CD14-positive monocyte (primary cell): ENCODE measurements at regions not wholly inside any gene's neighbourhood (a gene's known extent, or its start where the extent isn't known, plus 50 kb on each side); places are given as distances from the start of the nearest gene placed in this dataset.

Experiments used
- DNase-seq, 3 donors: peaks; one replicate each; pipeline ENCODE4 v3.0.0-alpha.2; 2011 to 2022
- H2AFZ ChIP-seq: 2 replicates; pipeline ENCODE4 v1.6.0; 2012; ENCODE audit warnings: mild to moderate bottlenecking, low read depth, low read length, inconsistent platforms; ENCODE audit not compliant: insufficient read depth, poor library complexity, severe bottlenecking
- H3K27ac ChIP-seq, 2 donors: 1 replicate in 1 of 2; 2 replicates in 1 of 2; pipeline ENCODE4 v1.5.1; 2012 to 2013; ENCODE audit warnings: low read length in 2 of 2, control low read depth in 1 of 2, inconsistent platforms in 1 of 2, low read depth in 1 of 2, mild to moderate bottlenecking in 1 of 2
- H3K27me3 ChIP-seq, 2 donors: one replicate each; pipeline versions ENCODE4 v1.6.0 to v1.6.1; 2011 to 2013; ENCODE audit warnings: low read length in 2 of 2; ENCODE audit not compliant: control insufficient read depth in 2 of 2, insufficient read depth in 2 of 2
- H3K36me3 ChIP-seq, 2 donors: replicated peaks in 1 of 2; 1 replicate in 1 of 2; 2 replicates in 1 of 2; pipeline versions ENCODE4 v1.5.1 to v1.6.1; 2012 to 2013; ENCODE audit warnings: low read length in 2 of 2, control low read depth in 1 of 2, inconsistent platforms in 1 of 2, mild to moderate bottlenecking in 1 of 2; ENCODE audit not compliant: insufficient read depth in 2 of 2, control insufficient read depth in 1 of 2
- H3K4me1 ChIP-seq, 2 donors: 1 replicate in 1 of 2; 2 replicates in 1 of 2; pipeline versions ENCODE4 v1.5.1 to v1.6.1; 2012 to 2013; ENCODE audit warnings: low read length in 2 of 2, control low read depth in 1 of 2, inconsistent platforms in 1 of 2, mild to moderate bottlenecking in 1 of 2, moderate library complexity in 1 of 2; ENCODE audit not compliant: insufficient read depth in 2 of 2, control insufficient read depth in 1 of 2
- H3K4me2 ChIP-seq: replicated peaks from 2 replicates; pipeline ENCODE3; 2012; ENCODE audit warnings: low read length, moderate library complexity, mild to moderate bottlenecking; ENCODE audit not compliant: poor library complexity, severe bottlenecking; ENCODE audit errors: extremely low read depth
- H3K4me3 ChIP-seq, 3 experiments: fragments of 200-600 bp in 1 of 3; sonication (generic) in 1 of 3; replicated peaks in 1 of 3; 1 replicate in 2 of 3; 2 replicates in 1 of 3; pipeline ENCODE4 v1.5.1; 2011 to 2013; ENCODE audit warnings: low read length in 3 of 3, mild to moderate bottlenecking in 3 of 3, control low read depth in 2 of 3, low read depth in 2 of 3, inconsistent platforms in 1 of 3, moderate library complexity in 1 of 3
- H3K79me2 ChIP-seq: 2 replicates; pipeline ENCODE4 v1.6.0; 2012; ENCODE audit warnings: mild to moderate bottlenecking, control low read depth, inconsistent platforms, low read length, moderate library complexity; ENCODE audit not compliant: insufficient read depth
- H3K9ac ChIP-seq: 2 replicates; pipeline ENCODE4 v1.6.0; 2017; ENCODE audit warnings: low read length, mild to moderate bottlenecking; ENCODE audit not compliant: insufficient read depth, poor library complexity, severe bottlenecking
- H3K9me3 ChIP-seq, 2 donors: replicated peaks in 1 of 2; 1 replicate in 1 of 2; 2 replicates in 1 of 2; pipeline versions ENCODE4 v1.5.1 to v1.6.1; 2012 to 2013; ENCODE audit warnings: low read length in 2 of 2, control low read depth in 1 of 2; ENCODE audit not compliant: control insufficient read depth in 1 of 2, insufficient read depth in 1 of 2
- H4K20me1 ChIP-seq: 2 replicates; pipeline ENCODE4 v1.6.0; 2012; ENCODE audit warnings: mild to moderate bottlenecking, low read length, control low read depth, moderate library complexity; ENCODE audit not compliant: insufficient read depth
- H3K27ac Mint-ChIP-seq, 7 donors: one replicate each; pipeline ENCODE4 v1.8.0; 2020; ENCODE audit warnings: mild to moderate bottlenecking in 7 of 7, mixed read lengths in 7 of 7, moderate library complexity in 6 of 7, inconsistent platforms in 2 of 7
- H3K27me3 Mint-ChIP-seq, 3 donors: one replicate each; pipeline ENCODE4 v1.8.0; 2021 to 2022; ENCODE audit warnings: low read depth in 3 of 3, mild to moderate bottlenecking in 3 of 3, mixed read lengths in 3 of 3, moderate library complexity in 3 of 3, inconsistent platforms in 1 of 3
- H3K36me3 Mint-ChIP-seq, 2 donors: one replicate each; pipeline ENCODE4 v1.8.0; 2020; ENCODE audit warnings: mixed read lengths in 2 of 2, inconsistent platforms in 1 of 2, mild to moderate bottlenecking in 1 of 2
- H3K4me1 Mint-ChIP-seq: one replicate; pipeline ENCODE4 v1.8.0; 2020; ENCODE audit warnings: mild to moderate bottlenecking, mixed read lengths
- H3K4me3 Mint-ChIP-seq, 2 donors: one replicate each; pipeline ENCODE4 v1.8.0; 2020; ENCODE audit warnings: mild to moderate bottlenecking in 2 of 2, mixed read lengths in 2 of 2, moderate library complexity in 1 of 2
- H3K9me3 Mint-ChIP-seq, 7 donors: one replicate each; pipeline ENCODE4 v1.8.0; 2020 to 2022; ENCODE audit warnings: mixed read lengths in 7 of 7, mild to moderate bottlenecking in 6 of 7, moderate library complexity in 6 of 7, inconsistent platforms in 2 of 7
- WGBS: methylation state at CpG from one replicate; pipeline ENCODE4 v1.1.5; 2013; ENCODE audit warnings: missing lambda C conversion rate; ENCODE audit not compliant: insufficient coverage; 5-methylcytosine and 5-hydroxymethylcytosine counted together
- intact Hi-C, 2 donors: fragments of 100-400 bp; cut with micrococcal nuclease; formaldehyde crosslinking; loops; one replicate each; pipeline versions ENCODE4 v1.15.0 to v1.15.1; 2023
- TF ChIP-seq, protein P1 (sequence below): fragments of 200-600 bp; IDR thresholded peaks from one replicate; pipeline ENCODE4 v1.8.0; 2022; ENCODE audit warnings: antibody characterized with exemption, mild to moderate bottlenecking

DNA sequence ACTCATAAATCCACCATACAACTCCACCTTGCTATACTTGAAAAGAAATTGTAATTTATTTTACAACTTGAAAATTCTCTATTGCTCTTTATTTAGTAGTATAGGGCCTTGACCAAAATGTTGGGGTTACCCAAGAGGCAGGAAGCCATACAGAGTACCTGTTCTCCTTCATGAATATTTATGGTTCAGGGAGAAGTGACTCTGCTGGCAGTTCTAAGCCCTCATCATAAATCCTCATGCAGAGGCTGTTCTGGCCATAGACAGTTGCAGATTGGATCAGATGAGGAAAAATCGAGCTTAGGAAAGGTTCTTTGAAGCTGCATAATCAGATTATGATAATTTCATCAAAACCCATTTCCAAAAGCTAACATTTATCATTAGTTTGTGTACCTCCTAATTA lies 449.4 kb upstream of the TENM4 start:
- no peaks in the 10 kb centered on the region for H3K4me1 ChIP-seq
- no peak overlapping the region for H3K9ac ChIP-seq
- no peaks in the 10 kb centered on the region for H3K79me2 ChIP-seq
- Mint-ChIP-seq H3K36me3 (no peaks in the 10 kb centered on the region), H3K27ac (no peak overlapping the region), H3K4me3 (no peak overlapping the region), H3K27me3 (peaks cover 0 to 1% (median 0%) of the 10 kb centered on the region in 3 donors), H3K4me1 (no peaks in the 10 kb centered on the region), H3K9me3 (peaks cover 0 to 2% (median 0%) of the 10 kb centered on the region in 7 donors)
- H3K36me3 ChIP-seq = no peaks in the 10 kb centered on the region
- intact Hi-C loops = no loop called here
- no peak overlapping the region for H3K27ac ChIP-seq
- TF ChIP-seq, protein P1, sequence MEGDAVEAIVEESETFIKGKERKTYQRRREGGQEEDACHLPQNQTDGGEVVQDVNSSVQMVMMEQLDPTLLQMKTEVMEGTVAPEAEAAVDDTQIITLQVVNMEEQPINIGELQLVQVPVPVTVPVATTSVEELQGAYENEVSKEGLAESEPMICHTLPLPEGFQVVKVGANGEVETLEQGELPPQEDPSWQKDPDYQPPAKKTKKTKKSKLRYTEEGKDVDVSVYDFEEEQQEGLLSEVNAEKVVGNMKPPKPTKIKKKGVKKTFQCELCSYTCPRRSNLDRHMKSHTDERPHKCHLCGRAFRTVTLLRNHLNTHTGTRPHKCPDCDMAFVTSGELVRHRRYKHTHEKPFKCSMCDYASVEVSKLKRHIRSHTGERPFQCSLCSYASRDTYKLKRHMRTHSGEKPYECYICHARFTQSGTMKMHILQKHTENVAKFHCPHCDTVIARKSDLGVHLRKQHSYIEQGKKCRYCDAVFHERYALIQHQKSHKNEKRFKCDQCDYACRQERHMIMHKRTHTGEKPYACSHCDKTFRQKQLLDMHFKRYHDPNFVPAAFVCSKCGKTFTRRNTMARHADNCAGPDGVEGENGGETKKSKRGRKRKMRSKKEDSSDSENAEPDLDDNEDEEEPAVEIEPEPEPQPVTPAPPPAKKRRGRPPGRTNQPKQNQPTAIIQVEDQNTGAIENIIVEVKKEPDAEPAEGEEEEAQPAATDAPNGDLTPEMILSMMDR = no peak
- no peaks in the 10 kb centered on the region for H3K9me3 ChIP-seq
- no peak overlapping the region for H3K4me2 ChIP-seq
- no peaks in the 10 kb centered on the region for H3K27me3 ChIP-seq
- no peak overlapping the region for H2AFZ ChIP-seq
- H4K20me1 ChIP-seq = no peaks in the 10 kb centered on the region
- no peak for DNase-seq
- H3K4me3 ChIP-seq = no peak overlapping the region
- no CpG with 5 or more reads among the region's 1 CpG for WGBS

DNA sequence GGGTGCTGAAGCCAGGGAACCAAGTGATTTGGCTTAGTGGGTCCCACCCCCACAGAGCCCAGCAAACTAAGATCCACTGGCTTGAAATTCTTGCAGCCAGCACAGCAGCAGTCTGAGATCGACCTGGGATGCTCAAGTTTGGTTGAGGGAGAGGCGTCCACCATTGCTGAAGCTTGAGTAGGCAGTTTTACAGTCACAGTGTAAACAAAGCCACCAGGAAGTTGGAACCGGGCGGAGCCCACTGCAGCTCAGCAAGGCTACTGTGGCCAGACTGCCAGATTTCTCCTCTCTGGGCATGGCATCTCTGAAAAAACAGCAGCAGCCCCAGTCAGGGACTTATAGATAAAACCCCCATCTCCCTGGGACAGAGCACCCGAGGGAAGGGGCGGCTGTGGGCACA lies 424.1 kb upstream of the TENM4 start:
- H3K4me3 ChIP-seq = no peak overlapping the region
- H3K27me3 ChIP-seq = no peaks in the 10 kb centered on the region
- TF ChIP-seq, protein P1 = no peak
- 74% methylated on average over 5 of the region's 6 CpGs for WGBS
- no peaks in the 10 kb centered on the region for H3K36me3 Mint-ChIP-seq
- no peak overlapping the region for H3K27ac ChIP-seq
- no peak overlapping the region for H3K4me2 ChIP-seq
- peaks cover 3 to 13% (median 8%) of the 10 kb centered on the region in 7 donors for H3K9me3 Mint-ChIP-seq
- no peak overlapping the region for H2AFZ ChIP-seq
- H4K20me1 ChIP-seq = no peaks in the 10 kb centered on the region
- H3K27me3 Mint-ChIP-seq = no peaks in the 10 kb centered on the region
- H3K9me3 ChIP-seq = peaks cover 5 to 12% of the 10 kb centered on the region in 2 donors
- no peak overlapping the region for H3K27ac Mint-ChIP-seq
- no peaks in the 10 kb centered on the region for H3K4me1 ChIP-seq
- DNase-seq = no peak
- H3K4me1 Mint-ChIP-seq = no peaks in the 10 kb centered on the region
- intact Hi-C loops = no loop called here
- no peaks in the 10 kb centered on the region for H3K36me3 ChIP-seq
- H3K4me3 Mint-ChIP-seq = no peak overlapping the region
- H3K9ac ChIP-seq = no peak overlapping the region
- H3K79me2 ChIP-seq = no peaks in the 10 kb centered on the region
